ENCODE measurements at regions not wholly inside any gene's neighbourhood (a gene's known extent, or its start where the extent isn't known, plus 50 kb on each side); places are given as distances from the start of the nearest gene placed in this dataset.
"Not testable (repeated sequence)": the region's sequence is repeated elsewhere in the genome, so short reads cannot be mapped to it uniquely, and the experiment has no call there.

- H3K27ac ChIP-seq, result peak overlapping the region; percentile 92
- peak; percentile 43 for DNase-seq (ENCODE audit: low read depth, low spot score)
These were observed 189.0 kb upstream of the ANXA10 start for GRCh38 chr4:167903291-167903721.

GRCh38 chr4:167906851-167907250 is 185.5 kb upstream of the ANXA10 start:
- DNase-seq (ENCODE audit: low read depth, low spot score), result no peak
- H3K27ac ChIP-seq, result no peak overlapping the region

- no peak for DNase-seq (ENCODE audit: low read depth, low spot score)
- no peak overlapping the region for H3K27ac ChIP-seq
These were observed 183.5 kb upstream of the ANXA10 start for GRCh38 chr4:167908816-167909215.

- not testable (repeated sequence) for H3K27ac ChIP-seq; DNase-seq (ENCODE audit: low read depth, low spot score)
These were observed 179.8 kb upstream of the ANXA10 start for GRCh38 chr4:167912535-167912934.

- no peak overlapping the region for H3K27ac ChIP-seq
- no peak for DNase-seq (ENCODE audit: low read depth, low spot score)
These were observed 174.3 kb upstream of the ANXA10 start for GRCh38 chr4:167918077-167918476.

- no peak overlapping the region for H3K27ac ChIP-seq
- no peak for DNase-seq (ENCODE audit: low read depth, low spot score)
These were observed 162.2 kb upstream of the ANXA10 start for GRCh38 chr4:167930166-167930565.

GRCh38 chr4:167934216-167934615 is 158.1 kb upstream of the ANXA10 start:
- DNase-seq (ENCODE audit: low read depth, low spot score), result no peak
- H3K27ac ChIP-seq, result no peak overlapping the region

- no peak for DNase-seq (ENCODE audit: low read depth, low spot score)
- no peak overlapping the region for H3K27ac ChIP-seq
These were observed 152.3 kb upstream of the ANXA10 start for GRCh38 chr4:167939863-167940616.

- no peak for DNase-seq (ENCODE audit: low read depth, low spot score)
- no peak overlapping the region for H3K27ac ChIP-seq
These were observed 148.3 kb upstream of the ANXA10 start for GRCh38 chr4:167943872-167944505.

- no peak for DNase-seq (ENCODE audit: low read depth, low spot score)
These were observed 147.6 kb upstream of the ANXA10 start for GRCh38 chr4:167944721-167945120.

GRCh38 chr4:167955006-167955405 is 137.3 kb upstream of the ANXA10 start:
- no peak overlapping the region for H3K27ac ChIP-seq
- DNase-seq (ENCODE audit: low read depth, low spot score), result no peak

More at GRCh38 chr4:167944721-167945120, 147.6 kb upstream of the ANXA10 start:
- H3K27ac ChIP-seq, result no peak overlapping the region

GRCh38 chr4:167956676-167957075 is 135.7 kb upstream of the ANXA10 start:
- no peak for DNase-seq (ENCODE audit: low read depth, low spot score)
- no peak overlapping the region for H3K27ac ChIP-seq

- peak overlapping the region; percentile 34 for H3K27ac ChIP-seq
- peak; percentile 16 for DNase-seq (ENCODE audit: low read depth, low spot score)
These were observed 127.5 kb upstream of the ANXA10 start for GRCh38 chr4:167964766-167965373.

- peak overlapping the region; percentile 34 for H3K27ac ChIP-seq
- no peak for DNase-seq (ENCODE audit: low read depth, low spot score)
These were observed 126.2 kb upstream of the ANXA10 start for GRCh38 chr4:167966143-167966542.

GRCh38 chr4:167973513-167973912 is 118.8 kb upstream of the ANXA10 start:
- DNase-seq (ENCODE audit: low read depth, low spot score), result no peak
- H3K27ac ChIP-seq, result no peak overlapping the region

- H3K27ac ChIP-seq, result no peak overlapping the region
- DNase-seq (ENCODE audit: low read depth, low spot score), result no peak
These were observed 106.8 kb upstream of the ANXA10 start for GRCh38 chr4:167985565-167985964.

GRCh38 chr4:167986044-167986443 is 106.3 kb upstream of the ANXA10 start:
- no peak for DNase-seq (ENCODE audit: low read depth, low spot score)
- H3K27ac ChIP-seq, result no peak overlapping the region

GRCh38 chr4:167987285-167987684 is 105.1 kb upstream of the ANXA10 start:
- no peak for DNase-seq (ENCODE audit: low read depth, low spot score)
- H3K27ac ChIP-seq, result no peak overlapping the region

GRCh38 chr4:167989815-167990214 is 102.5 kb upstream of the ANXA10 start:
- no peak for DNase-seq (ENCODE audit: low read depth, low spot score)
- no peak overlapping the region for H3K27ac ChIP-seq

GRCh38 chr4:168008112-168008511 is 84.2 kb upstream of the ANXA10 start:
- H3K27ac ChIP-seq; DNase-seq (ENCODE audit: low read depth, low spot score): not testable (repeated sequence)

GRCh38 chr4:168019019-168019651 is 73.2 kb upstream of the ANXA10 start:
- DNase-seq (ENCODE audit: low read depth, low spot score), result no peak
- H3K27ac ChIP-seq, result peak overlapping the region; percentile 30
